Right atrium auricular region (tissue), 2 donors: ENCODE measurements at regions not wholly inside any gene's neighbourhood (a gene's known extent, or its start where the extent isn't known, plus 50 kb on each side); places are given as distances from the start of the nearest gene placed in this dataset.

ENCODE experiments used
- DNase-seq: peaks from one replicate; pipeline ENCODE4 v3.0.0-alpha.2; 2019; ENCODE audit warnings: low spot score
- H3K27ac ChIP-seq, 2 donors: fragments of 200-600 bp; sonication (generic); 1 replicate in 1 of 2; 2 replicates in 1 of 2; pipeline ENCODE4 v1.5.1; 2016 to 2019
- H3K27me3 ChIP-seq, 2 donors: fragments of 200-600 bp; sonication (generic); one replicate each; pipeline versions ENCODE4 v1.5.1 to v1.6.0; 2017 to 2019
- H3K36me3 ChIP-seq: fragments of 200-600 bp; sonication (generic); one replicate; pipeline ENCODE4 v1.5.1; 2016
- H3K4me1 ChIP-seq, 2 donors: fragments of 200-600 bp; sonication (generic); one replicate each; pipeline versions ENCODE4 v1.5.1 to v1.6.0; 2017 to 2019
- H3K4me3 ChIP-seq, 2 donors: fragments of 200-600 bp; sonication (generic); 1 replicate in 1 of 2; 2 replicates in 1 of 2; pipeline ENCODE4 v1.5.1; 2017 to 2019; ENCODE audit warnings: mild to moderate bottlenecking in 1 of 2, moderate library complexity in 1 of 2
- H3K9me3 ChIP-seq, 2 donors: fragments of 200-600 bp; sonication (generic); one replicate each; pipeline ENCODE4 v1.5.1; 2019
- TF ChIP-seq, protein P1 (sequence below), 2 donors: fragments of 200-600 bp; sonication (generic); IDR thresholded peaks; one replicate each; pipeline ENCODE4 v1.5.1; 2019; ENCODE audit warnings: antibody characterized with exemption in 2 of 2

DNA sequence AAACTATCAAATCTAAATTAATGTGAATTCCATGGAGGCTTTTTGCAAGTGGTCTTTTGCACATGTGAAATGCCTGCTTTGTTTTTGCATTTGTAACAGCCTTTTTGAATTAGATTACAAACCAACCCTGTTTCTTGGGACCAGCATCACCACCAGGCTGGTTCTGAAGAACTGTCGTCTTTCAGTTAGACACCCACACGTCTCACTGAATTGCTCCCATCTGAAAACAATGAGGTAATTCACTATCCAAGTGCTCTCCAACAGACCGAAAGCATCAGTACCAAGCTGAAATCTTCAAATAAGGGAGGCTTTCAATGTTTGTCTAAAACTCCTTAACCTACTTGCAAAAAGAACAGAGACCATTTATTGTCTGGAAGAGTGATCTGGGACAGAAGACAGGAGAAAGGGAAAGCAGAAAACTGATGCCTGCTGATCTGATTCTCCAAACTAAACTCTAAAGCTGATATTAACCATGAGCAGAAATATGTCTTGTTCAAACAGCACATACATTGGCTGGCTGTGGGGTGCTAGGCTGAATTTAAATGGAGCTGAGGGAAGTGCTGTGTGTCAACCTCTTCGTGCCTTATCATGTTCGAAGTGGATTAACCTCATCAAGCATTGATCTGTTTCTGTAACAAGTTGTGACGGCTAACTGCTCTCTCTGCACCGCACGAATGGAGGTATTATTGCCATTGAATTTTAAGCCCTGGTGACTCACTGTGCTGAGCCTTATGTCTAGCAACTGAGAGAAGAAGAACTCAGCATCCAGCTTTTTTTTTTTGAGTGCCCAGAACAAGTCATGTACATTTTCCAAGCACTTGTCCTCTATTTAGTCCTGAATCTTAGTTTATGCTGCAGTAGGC, 213.7 kb upstream of the P2RY1 start:
- H3K9me3 ChIP-seq: no peaks in the 10 kb centered on the region
- H3K27ac ChIP-seq: peak overlapping the region; percentile 26 to 49
- no peak overlapping the region for H3K4me3 ChIP-seq
- H3K36me3 ChIP-seq: no peaks in the 10 kb centered on the region
- TF ChIP-seq, protein P1, sequence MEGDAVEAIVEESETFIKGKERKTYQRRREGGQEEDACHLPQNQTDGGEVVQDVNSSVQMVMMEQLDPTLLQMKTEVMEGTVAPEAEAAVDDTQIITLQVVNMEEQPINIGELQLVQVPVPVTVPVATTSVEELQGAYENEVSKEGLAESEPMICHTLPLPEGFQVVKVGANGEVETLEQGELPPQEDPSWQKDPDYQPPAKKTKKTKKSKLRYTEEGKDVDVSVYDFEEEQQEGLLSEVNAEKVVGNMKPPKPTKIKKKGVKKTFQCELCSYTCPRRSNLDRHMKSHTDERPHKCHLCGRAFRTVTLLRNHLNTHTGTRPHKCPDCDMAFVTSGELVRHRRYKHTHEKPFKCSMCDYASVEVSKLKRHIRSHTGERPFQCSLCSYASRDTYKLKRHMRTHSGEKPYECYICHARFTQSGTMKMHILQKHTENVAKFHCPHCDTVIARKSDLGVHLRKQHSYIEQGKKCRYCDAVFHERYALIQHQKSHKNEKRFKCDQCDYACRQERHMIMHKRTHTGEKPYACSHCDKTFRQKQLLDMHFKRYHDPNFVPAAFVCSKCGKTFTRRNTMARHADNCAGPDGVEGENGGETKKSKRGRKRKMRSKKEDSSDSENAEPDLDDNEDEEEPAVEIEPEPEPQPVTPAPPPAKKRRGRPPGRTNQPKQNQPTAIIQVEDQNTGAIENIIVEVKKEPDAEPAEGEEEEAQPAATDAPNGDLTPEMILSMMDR (IDR thresholded peaks at IDR 0.05): no peak
- no peak for DNase-seq
- peaks cover 0 to 8% of the 10 kb centered on the region in 2 donors for H3K4me1 ChIP-seq
- H3K27me3 ChIP-seq: no peaks in the 10 kb centered on the region

DNA sequence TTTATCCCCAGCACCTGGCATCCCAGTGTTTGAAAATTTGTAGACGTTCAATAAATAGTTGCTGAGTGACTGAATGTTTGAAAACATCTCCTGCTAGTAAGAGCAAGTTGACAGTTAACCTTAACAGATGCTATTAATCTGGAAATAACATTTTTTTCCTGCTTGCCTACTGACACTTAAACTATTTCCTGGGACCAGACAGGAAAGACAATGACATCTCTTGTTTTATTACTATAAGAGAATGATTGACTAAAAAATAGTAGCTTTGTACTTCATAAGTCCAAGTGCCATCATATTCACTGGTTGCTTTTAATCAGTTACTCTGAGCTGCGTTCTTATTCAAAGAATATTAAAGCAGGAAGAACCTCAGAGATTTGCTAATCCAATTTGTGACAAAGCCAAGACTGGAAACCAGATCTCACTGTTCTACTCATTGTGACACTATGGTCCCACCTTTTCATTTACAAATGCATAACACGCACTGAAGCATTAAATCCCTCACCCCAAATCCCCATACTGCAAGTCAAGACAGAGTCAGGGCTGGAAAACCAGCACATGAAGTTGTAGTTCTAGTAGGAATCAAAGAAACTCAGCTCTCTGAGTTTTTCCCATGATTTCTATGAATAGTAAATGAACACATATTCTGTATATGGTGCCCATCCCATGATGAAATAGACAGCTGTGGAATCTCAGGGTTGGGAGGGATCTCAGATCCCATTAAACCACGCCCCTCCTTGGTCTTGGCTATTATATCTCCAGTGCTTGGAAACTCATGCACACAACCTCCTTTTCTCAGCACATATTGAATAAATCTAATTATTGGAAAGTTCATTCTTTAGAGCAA, 212.7 kb upstream of the P2RY1 start:
- Histone ChIP-seq H3K27ac (peak overlapping the region in 1 of 2 donors; percentile 26), H3K27me3 (no peaks in the 10 kb centered on the region), H3K9me3 (no peaks in the 10 kb centered on the region), H3K36me3 (no peaks in the 10 kb centered on the region), H3K4me3 (no peak overlapping the region), H3K4me1 (peaks cover 0 to 8% of the 10 kb centered on the region in 2 donors)
- no peak for DNase-seq
- TF ChIP-seq, protein P1 (IDR thresholded peaks at IDR 0.05): no peak

DNA sequence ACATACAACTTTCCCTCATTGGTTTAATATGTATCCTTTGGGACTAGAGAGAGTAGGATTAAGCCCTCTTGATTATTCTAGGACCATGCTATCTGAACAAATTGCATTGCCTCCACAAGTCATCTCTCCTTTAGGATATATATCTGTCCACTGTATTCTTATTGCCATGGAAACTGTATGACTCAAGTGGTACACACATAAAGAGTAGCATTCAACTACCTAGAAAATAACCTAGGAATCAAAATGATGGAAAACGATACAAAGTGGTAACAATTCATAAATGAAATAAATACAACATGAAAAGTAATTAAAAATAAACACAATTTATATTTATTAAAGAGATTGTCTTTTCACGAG, 212.1 kb upstream of the P2RY1 start:
- H3K27ac ChIP-seq: no peak overlapping the region
- H3K9me3 ChIP-seq: no peaks in the 10 kb centered on the region
- H3K36me3 ChIP-seq: no peaks in the 10 kb centered on the region

DNA sequence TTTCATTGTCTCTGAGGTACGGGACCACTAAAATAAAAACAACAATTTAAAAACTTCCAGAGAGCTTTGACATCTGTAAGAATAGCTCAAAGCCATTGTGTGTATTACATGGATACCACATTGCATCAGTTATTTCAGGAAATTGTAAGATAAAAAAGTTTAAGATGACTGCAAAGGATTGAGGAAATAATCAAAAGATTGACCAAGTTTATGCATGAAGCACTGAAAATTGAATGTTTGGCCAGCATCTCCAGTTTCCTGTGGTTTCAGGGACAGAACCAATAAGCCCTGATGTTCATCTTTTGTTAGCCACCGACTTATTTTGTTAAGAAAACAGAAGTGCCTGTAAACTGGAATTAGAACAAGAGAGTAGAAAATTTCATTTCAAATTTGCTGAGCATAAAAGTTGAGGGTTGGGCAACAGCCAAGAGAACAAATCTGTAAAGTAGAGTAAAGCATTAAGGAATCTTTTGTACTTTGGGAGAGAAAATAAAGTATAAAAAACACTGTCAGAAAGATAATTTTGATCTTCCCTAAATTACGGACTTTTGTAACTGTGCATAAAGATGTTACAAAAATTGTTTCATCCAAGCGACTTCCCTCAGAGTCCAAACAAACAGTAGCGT, 211.5 kb upstream of the P2RY1 start:
- TF ChIP-seq, protein P1 (IDR thresholded peaks at IDR 0.05): no peak
- no peaks in the 10 kb centered on the region for H3K36me3 ChIP-seq
- peak overlapping the region in 1 of 2 donors; percentile 24 for H3K27ac ChIP-seq
- DNase-seq: no peak
- no peak overlapping the region for H3K4me3 ChIP-seq
- no peaks in the 10 kb centered on the region for H3K27me3 ChIP-seq
- H3K9me3 ChIP-seq: no peaks in the 10 kb centered on the region
- H3K4me1 ChIP-seq: peaks cover 0 to 8% of the 10 kb centered on the region in 2 donors

More for the DNA sequence above, 212.1 kb upstream of the P2RY1 start:
- Histone ChIP-seq H3K27me3 (no peaks in the 10 kb centered on the region), H3K4me1 (peaks cover 0 to 8% of the 10 kb centered on the region in 2 donors), H3K4me3 (no peak overlapping the region)
- TF ChIP-seq, protein P1 (IDR thresholded peaks at IDR 0.05): no peak
- DNase-seq: no peak

DNA sequence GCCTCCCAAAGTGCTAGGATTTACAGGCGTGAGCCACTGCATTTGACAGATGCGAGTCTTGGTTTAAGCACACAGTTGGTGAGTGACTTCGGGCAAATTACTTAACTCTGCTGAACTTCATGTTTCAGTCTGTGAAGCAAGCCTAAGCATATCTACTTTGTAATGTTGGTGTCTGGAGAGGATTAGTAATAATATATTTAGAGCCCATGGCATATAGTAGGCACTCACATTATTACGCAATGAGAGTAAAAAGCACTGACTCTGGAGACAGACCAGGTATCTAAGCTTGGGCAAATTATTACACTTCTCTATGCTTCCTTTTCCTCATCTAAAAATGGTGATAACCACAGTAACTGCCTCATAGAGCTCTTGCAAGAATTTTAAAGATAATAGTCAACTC, 208.7 kb upstream of the P2RY1 start:
- H3K36me3 ChIP-seq: no peaks in the 10 kb centered on the region
- no peaks in the 10 kb centered on the region for H3K4me1 ChIP-seq
- DNase-seq: no peak
- H3K27ac ChIP-seq: no peak overlapping the region
- no peak overlapping the region for H3K4me3 ChIP-seq
- TF ChIP-seq, protein P1 (IDR thresholded peaks at IDR 0.05): no peak
- no peaks in the 10 kb centered on the region for H3K27me3 ChIP-seq
- no peaks in the 10 kb centered on the region for H3K9me3 ChIP-seq
